ENCODE measurements at regions not wholly inside any gene's neighbourhood (a gene's known extent, or its start where the extent isn't known, plus 50 kb on each side); places are given as distances from the start of the nearest gene placed in this dataset.
"Not testable (repeated sequence)": the region's sequence is repeated elsewhere in the genome, so short reads cannot be mapped to it uniquely, and the experiment has no call there.

- no peak for DNase-seq
These were observed 146.8 kb downstream of the MEX3B start for GRCh38 chr15:81899024-81899423.

DNA sequence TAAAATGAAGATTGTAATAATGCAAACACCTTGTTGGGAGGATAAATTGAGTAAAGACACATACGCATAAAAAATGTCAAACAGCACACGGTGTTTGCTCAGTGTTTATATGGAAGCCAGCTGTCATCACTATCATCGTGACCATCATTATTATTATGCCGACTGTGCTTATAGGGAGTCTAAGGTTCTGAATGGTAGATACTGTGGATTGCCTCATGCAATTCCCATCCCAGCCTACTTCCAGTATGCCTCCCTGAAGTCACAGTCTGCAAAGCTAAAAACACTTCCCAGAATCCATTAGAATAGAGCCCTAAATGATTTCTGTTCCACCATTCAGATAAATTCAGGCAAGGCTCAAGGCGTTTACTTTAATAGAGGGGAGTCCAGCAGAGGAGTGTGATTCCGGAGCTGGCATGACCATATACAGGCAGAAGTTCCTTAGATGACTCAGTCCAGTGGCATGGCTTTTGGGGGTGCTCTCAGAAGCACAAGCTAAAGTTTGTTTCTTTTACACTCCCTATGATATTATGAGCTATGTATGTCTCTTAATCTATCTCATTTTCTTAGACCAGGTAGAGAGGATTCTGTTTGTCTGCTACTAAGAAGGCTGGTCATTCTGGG is 148.7 kb downstream of the MEX3B start:
- DNase-seq = no peak

- DNase-seq = no peak
These were observed 149.5 kb downstream of the MEX3B start for GRCh38 chr15:81896356-81896755.

- DNase-seq = no peak
These were observed 150.1 kb downstream of the MEX3B start for GRCh38 chr15:81895723-81896122.

GRCh38 chr15:81894061-81894460 is 151.8 kb downstream of the MEX3B start:
- no peak for DNase-seq

DNA sequence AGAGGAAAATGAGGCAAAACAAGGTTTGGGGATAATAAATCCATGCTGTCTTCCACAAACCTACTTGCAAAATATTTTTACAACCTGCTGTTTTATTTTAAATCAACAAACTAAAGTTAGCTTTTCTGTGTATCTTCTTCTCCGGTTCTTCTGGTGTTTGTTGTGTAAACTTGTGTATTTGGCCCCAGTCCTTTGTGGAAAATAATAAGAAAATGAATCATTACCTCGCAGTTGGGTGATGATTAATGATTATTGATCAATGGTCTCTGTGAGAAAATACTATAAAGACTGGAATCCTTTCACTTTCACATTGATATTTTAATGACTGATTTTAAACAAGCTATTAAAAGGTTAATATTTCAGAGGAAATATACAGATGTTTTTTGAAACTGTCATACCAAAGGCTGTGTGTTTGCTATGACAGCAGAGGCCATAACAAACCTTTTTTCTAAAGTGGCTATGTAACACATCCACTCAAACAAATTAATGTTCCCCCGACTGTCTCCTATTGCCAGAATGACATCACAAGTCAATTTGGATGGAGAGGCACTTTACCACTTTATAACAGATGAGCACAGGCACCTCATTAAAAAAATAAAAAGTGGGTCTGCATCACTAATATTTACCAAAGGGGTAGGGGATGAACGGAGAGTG is 152.5 kb downstream of the MEX3B start:
- DNase-seq = no peak

- DNase-seq = no peak
These were observed 155.3 kb downstream of the MEX3B start for GRCh38 chr15:81890496-81890895.

- no peak for DNase-seq
These were observed 156.3 kb downstream of the MEX3B start for GRCh38 chr15:81889485-81889881.

- DNase-seq = no peak
These were observed 156.9 kb downstream of the MEX3B start for GRCh38 chr15:81888748-81889484.

DNA sequence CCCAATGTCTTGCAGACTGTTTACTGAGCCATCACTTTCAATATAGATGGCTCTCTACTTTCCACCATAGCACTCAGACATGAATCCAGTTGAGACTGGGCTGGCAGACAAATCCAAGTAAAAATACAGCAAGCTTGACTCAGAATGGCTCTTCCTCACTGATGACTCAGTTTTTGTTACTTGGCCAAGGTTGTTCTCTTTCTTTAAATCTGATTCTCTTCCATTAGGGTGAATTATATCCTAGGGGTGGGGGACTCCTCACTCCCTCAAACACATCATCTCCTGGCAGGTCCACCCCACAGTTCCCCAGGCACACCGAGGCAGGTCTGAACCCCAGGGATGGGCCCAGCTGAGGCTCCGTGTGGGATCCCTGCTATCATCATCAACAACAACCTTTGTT is 157.9 kb downstream of the MEX3B start:
- no peak for DNase-seq

DNA sequence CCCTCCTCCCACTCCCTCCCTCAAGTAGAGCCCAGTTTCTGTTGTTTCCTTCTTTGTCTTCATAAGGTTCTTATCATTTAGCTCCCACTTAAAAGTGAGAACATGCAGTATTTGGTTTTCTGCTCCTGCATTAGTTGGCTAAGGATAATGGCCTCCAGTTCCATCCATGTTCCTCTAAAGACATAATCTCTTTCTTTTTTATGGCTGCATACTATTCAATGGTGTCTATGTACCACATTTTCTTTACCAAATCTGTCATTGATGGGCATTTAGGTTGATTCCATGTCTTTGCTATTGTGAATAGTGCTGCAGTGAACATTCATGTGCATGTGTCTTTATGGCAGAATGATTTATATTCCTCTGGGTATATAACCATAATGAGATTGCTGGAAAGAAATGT is 158.6 kb downstream of the MEX3B start:
- not testable (repeated sequence) for DNase-seq

DNA sequence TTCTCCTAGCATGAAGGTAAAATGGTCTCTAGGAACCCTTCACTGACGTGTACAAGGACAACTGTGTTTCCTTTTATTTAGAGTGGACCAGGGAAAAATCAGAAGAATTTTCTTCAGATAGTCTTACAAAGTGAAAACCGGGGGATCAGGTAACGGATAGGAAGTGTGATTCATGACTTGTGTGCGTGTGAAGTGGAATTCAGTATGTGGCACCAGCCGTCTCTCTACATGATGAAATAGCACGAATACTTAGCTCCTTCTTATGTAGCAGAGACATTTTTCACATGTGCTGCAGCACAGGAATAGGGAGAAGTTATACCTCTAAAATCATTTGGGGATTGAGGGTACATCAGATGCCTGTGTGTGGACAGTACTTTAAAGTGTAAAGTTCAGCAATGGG is 159.2 kb downstream of the MEX3B start:
- DNase-seq = no peak

GRCh38 chr15:81886080-81886479 is 159.7 kb downstream of the MEX3B start:
- no peak for DNase-seq

DNA sequence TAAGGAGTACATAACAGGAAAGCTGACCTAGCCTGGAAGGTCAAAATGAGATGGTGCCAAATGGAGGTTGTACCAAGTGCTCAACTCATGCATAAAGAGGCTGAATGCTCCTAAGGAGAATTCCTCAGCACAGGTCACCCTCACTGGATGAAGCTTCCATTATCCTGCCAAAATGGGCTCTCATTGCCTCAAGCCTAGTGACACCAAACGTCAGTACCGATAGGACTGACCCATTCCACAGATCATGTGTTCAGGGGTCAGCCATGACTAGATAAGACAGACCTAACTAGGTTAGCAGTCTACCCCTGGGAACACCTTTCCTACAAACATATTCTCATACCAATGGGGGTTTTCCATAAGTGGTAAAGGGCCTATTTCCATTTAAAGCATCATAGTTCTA is 160.7 kb downstream of the MEX3B start:
- no peak for DNase-seq

- no peak for DNase-seq
These were observed 163.3 kb downstream of the MEX3B start for GRCh38 chr15:81882504-81882903.

GRCh38 chr15:81880833-81881232 is 165.0 kb downstream of the MEX3B start:
- no peak for DNase-seq

GRCh38 chr15:81880314-81880713 is 165.5 kb downstream of the MEX3B start:
- DNase-seq = no peak

DNA sequence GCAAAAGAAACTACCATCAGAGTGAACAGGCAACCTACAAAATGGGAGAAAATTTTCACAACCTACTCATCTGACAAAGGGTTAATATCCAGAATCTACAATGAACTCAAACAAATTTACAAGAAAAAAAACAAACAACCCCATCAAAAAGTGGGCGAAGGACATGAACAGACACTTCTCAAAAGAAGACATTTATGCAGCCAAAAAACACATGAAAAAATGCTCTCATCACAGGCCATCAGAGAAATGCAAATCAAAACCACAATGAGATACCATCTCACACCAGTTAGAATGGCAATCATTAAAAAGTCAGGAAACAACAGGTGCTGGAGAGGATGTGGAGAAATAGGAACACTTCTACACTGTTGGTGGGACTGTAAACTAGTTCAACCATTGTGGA is 170.1 kb downstream of the MEX3B start:
- not testable (repeated sequence) for DNase-seq

DNA sequence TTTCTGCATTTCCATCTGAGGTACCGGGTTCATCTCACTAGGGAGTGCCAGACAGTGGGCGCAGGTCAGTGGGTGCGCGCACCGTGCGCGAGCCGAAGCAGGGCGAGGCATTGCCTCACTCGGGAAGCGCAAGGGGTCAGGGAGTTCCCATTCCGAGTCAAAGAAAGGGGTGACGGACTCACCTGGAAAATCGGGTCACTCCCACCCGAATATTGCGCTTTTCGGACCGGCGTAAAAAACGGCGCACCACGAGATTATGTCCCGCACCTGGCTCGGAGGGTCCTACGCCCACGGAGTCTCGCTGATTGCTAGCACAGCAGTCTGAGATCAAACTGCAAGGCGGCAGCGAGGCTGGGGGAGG is 175.1 kb downstream of the MEX3B start:
- DNase-seq = not testable (repeated sequence)

DNA sequence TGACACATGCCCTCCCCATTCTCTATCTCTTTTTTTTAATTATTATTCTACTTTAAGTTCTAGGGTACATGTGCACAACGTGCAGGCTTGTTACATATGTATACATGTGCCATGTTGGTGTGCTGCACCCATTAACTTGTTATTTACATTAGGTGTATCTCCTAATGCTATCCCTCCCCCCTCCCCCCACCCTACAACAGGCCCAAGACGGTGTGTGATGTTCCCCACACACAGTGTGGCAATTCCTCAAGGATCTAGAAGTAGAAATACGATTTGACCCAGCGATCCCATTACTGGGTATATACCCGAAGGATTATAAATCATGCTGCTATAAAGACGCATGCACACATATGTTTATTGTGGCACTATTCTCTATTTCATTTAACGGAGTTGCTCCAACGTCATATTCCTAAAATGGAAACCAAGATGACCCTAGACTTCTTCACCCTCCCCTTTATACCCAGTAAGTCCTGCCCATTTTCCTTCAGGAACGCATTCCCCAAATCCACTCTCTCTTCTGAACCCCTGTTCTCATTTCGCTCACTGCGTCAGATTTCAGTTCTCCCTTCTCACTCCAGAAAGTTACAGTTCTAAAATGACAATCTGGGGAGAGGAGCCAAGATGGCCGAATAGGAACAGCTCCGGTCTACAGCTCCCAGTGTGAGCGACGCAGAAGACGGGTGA is 175.6 kb downstream of the MEX3B start:
- DNase-seq = not testable (repeated sequence)

DNA sequence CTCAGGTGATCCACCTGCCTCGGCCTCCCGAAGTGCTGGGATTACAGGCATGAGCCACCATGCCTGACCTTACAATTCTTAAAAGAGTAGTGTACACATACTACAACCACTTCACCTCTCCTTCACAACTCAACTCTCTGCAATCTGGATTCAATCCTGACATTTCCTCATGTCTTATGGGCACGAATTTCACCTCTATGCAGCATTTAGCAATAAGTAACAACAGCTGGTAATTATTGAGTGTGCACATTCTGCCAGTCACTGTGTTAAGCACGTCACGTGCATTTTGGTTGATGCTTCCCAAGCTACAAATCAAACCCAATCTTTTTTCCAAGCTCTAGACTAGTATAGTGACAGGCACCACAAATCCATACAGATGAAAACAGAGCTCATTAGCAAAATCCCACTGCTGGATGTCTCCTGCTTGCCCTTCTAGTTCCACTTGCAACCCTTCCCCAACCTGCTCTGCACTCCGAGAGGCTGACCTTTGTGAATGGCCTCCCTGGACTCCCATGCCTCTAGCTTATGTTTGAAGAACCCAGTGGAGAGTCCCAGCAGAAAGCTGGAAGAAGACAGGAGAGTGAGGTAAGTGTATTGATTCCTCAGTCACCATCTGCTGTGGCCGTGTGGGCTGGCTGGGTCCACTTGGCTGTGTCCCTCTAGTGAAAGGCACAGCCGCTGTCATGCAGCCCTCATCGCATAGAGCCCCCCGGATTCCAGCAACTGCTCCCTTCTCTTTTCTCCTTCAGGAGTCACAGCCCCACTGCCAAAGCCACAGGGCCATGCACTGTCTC is 176.5 kb downstream of the MEX3B start:
- no peak for DNase-seq

- no peak for DNase-seq
These were observed 179.8 kb downstream of the MEX3B start for GRCh38 chr15:81865850-81866537.

Measured in dermis blood vessel endothelial cell (primary cell).